Ishikawa (cell line): ENCODE measurements at regions not wholly inside any gene's neighbourhood (a gene's known extent, or its start where the extent isn't known, plus 50 kb on each side); places are given as distances from the start of the nearest gene placed in this dataset.

Source experiments
- CEBPB ChIP-seq: IDR thresholded peaks from 2 replicates; pipeline ENCODE4 v1.6.1; 2012
- CREB1 ChIP-seq: IDR thresholded peaks from 2 replicates; pipeline ENCODE4 v1.6.1; 2012; ENCODE audit warnings: low read depth
- EGR1 ChIP-seq: IDR thresholded peaks from 2 replicates; pipeline ENCODE4 v1.6.1; 2012
- EP300 ChIP-seq: IDR thresholded peaks from 2 replicates; pipeline ENCODE4 v1.6.1; 2012; ENCODE audit warnings: borderline replicate concordance
- FOXM1 ChIP-seq: IDR thresholded peaks from 2 replicates; pipeline ENCODE4 v1.6.1; 2012; ENCODE audit warnings: low read depth, borderline replicate concordance
- MAX ChIP-seq: IDR thresholded peaks from 2 replicates; pipeline ENCODE4 v1.6.1; 2012
- NFIC ChIP-seq: IDR thresholded peaks from 2 replicates; pipeline ENCODE4 v1.6.1; 2012
- RAD21 ChIP-seq: IDR thresholded peaks from 2 replicates; pipeline ENCODE4 v1.6.1; 2012; ENCODE audit warnings: low read depth
- REST ChIP-seq: IDR thresholded peaks from 2 replicates; pipeline ENCODE4 v1.6.1; 2012; ENCODE audit warnings: low read depth, mild to moderate bottlenecking
- TAF1 ChIP-seq: IDR thresholded peaks from 2 replicates; pipeline ENCODE4 v1.6.1; 2012; ENCODE audit warnings: low read depth, mild to moderate bottlenecking
- TCF12 ChIP-seq: IDR thresholded peaks from 2 replicates; pipeline ENCODE4 v1.6.1; 2012; ENCODE audit warnings: low read depth
- TEAD4 ChIP-seq: IDR thresholded peaks from 2 replicates; pipeline ENCODE4 v1.6.1; 2012
- USF1 ChIP-seq: IDR thresholded peaks from 2 replicates; pipeline ENCODE4 v1.6.1; 2012
- YY1 ChIP-seq: IDR thresholded peaks from 2 replicates; pipeline ENCODE4 v1.6.1; 2012; ENCODE audit warnings: low read depth
- ZBTB7A ChIP-seq: IDR thresholded peaks from 2 replicates; pipeline ENCODE4 v1.6.1; 2012; ENCODE audit warnings: low read depth

GRCh38 chr3:104347291-104347690 lies 1019.4 kb upstream of the ALCAM start:
- TF ChIP-seq CREB1 (no peak), EGR1 (no peak), MAX (no peak), NFIC (no peak), REST (no peak), TAF1 (no peak), FOXM1 (no peak), RAD21 (no peak), TEAD4 (no peak), EP300 (no peak), ZBTB7A (no peak), TCF12 (no peak), YY1 (no peak), USF1 (no peak), CEBPB (no peak)

GRCh38 chr3:104349836-104350235 lies 1016.9 kb upstream of the ALCAM start:
- TF ChIP-seq RAD21 (no peak), NFIC (no peak), EP300 (no peak), YY1 (no peak), CEBPB (no peak), FOXM1 (no peak), REST (no peak), ZBTB7A (no peak), MAX (no peak), CREB1 (no peak), USF1 (no peak), TCF12 (no peak), TAF1 (no peak), EGR1 (no peak), TEAD4 (no peak)

DNA sequence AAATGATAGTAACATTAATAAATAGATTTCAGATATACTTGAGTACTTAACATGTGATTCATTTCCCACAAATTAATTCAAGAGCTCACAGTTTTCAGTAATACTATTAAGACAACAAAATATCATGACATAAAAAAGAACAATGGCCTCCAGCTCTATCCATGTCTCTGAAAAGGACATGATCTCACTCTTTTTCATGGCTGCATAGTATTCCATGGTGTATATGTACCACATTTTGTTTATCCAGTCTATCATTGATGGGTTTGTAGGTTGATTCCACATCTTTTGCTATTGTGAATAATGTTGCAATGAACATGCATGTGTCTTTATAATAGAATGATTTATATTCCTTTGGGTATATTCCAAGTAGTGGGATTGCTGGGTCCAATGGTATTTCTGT lies 1012.8 kb upstream of the ALCAM start:
- TF ChIP-seq CREB1 (no peak), RAD21 (no peak), NFIC (no peak), EP300 (no peak), TEAD4 (no peak), FOXM1 (no peak), YY1 (no peak), EGR1 (no peak), USF1 (no peak), CEBPB (no peak), TAF1 (no peak), MAX (no peak), TCF12 (no peak), ZBTB7A (no peak), REST (no peak)

GRCh38 chr3:104359546-104359945 lies 1007.2 kb upstream of the ALCAM start:
- TF ChIP-seq USF1 (no peak), CEBPB (peak; percentile 33; the same call in 1 of the 2 replicates), MAX (no peak), CREB1 (no peak), TEAD4 (peak; percentile 95), ZBTB7A (no peak), TAF1 (no peak), YY1 (no peak), NFIC (peak; percentile 33; the same call in 1 of the 2 replicates), TCF12 (peak; percentile 70), FOXM1 (peak; percentile 65; the same call in 1 of the 2 replicates), REST (no peak), EGR1 (no peak), RAD21 (no peak; the same call in 1 of the 2 replicates), EP300 (peak; percentile 87)
